ENCODE measurements at regions not wholly inside any gene's neighbourhood (a gene's known extent, or its start where the extent isn't known, plus 50 kb on each side); places are given as distances from the start of the nearest gene placed in this dataset.

- CTCF ChIA-PET: no interaction called here
- intact Hi-C loops (cut with micrococcal nuclease; ENCODE audit: unreplicated experiment): no loop called here
- H3K4me3 Mint-ChIP-seq (ENCODE audit: low read depth, unreplicated experiment): no peak overlapping the region
These were observed 239.8 kb upstream of the SOX9 start for GRCh38 chr17:71881041-71881440.

GRCh38 chr17:71881581-71881980, 239.2 kb upstream of the SOX9 start:
- Mint-ChIP-seq H3K27ac (ENCODE audit: unreplicated experiment) (no peak overlapping the region), H3K4me1 (ENCODE audit: low read depth, unreplicated experiment) (no peaks in the 10 kb centered on the region), H3K4me3 (ENCODE audit: low read depth, unreplicated experiment) (no peak overlapping the region), H3K36me3 (ENCODE audit: insufficient read depth, unreplicated experiment) (no peaks in the 10 kb centered on the region), H3K27me3 (ENCODE audit: unreplicated experiment) (peaks cover 15% of the 10 kb centered on the region), H3K9me3 (ENCODE audit: low read depth, unreplicated experiment) (no peaks in the 10 kb centered on the region)
- no peak for DNase-seq
- no TSS peak for BruUV-seq (replicated peaks)
- intact Hi-C loops (cut with micrococcal nuclease; ENCODE audit: unreplicated experiment): no loop called here
- no peak for TF ChIP-seq CTCF (IDR thresholded peaks at IDR 0.05; ENCODE audit: unreplicated experiment)
- CTCF ChIA-PET: no interaction called here

More at GRCh38 chr17:71881041-71881440, 239.8 kb upstream of the SOX9 start:
- no peaks in the 10 kb centered on the region for H3K9me3 Mint-ChIP-seq (ENCODE audit: low read depth, unreplicated experiment)
- no peaks in the 10 kb centered on the region for H3K4me1 Mint-ChIP-seq (ENCODE audit: low read depth, unreplicated experiment)
- no peaks in the 10 kb centered on the region for H3K36me3 Mint-ChIP-seq (ENCODE audit: insufficient read depth, unreplicated experiment)
- no peak overlapping the region for H3K27ac Mint-ChIP-seq (ENCODE audit: unreplicated experiment)
- no peak for DNase-seq
- H3K27me3 Mint-ChIP-seq (ENCODE audit: unreplicated experiment): peaks cover 15% of the 10 kb centered on the region
- no peak for TF ChIP-seq CTCF (IDR thresholded peaks at IDR 0.05; ENCODE audit: unreplicated experiment)
- no TSS peak for BruUV-seq (replicated peaks)

GRCh38 chr17:71883258-71883657, 237.6 kb upstream of the SOX9 start:
- Mint-ChIP-seq H3K36me3 (ENCODE audit: insufficient read depth, unreplicated experiment) (no peaks in the 10 kb centered on the region), H3K4me3 (ENCODE audit: low read depth, unreplicated experiment) (no peak overlapping the region), H3K27ac (ENCODE audit: unreplicated experiment) (no peak overlapping the region), H3K27me3 (ENCODE audit: unreplicated experiment) (peaks cover 15% of the 10 kb centered on the region), H3K4me1 (ENCODE audit: low read depth, unreplicated experiment) (no peaks in the 10 kb centered on the region), H3K9me3 (ENCODE audit: low read depth, unreplicated experiment) (no peaks in the 10 kb centered on the region)
- CTCF ChIA-PET: no interaction called here
- no peak for DNase-seq
- no peak for TF ChIP-seq CTCF (IDR thresholded peaks at IDR 0.05; ENCODE audit: unreplicated experiment)
- intact Hi-C loops (cut with micrococcal nuclease; ENCODE audit: unreplicated experiment): no loop called here
- no TSS peak for BruUV-seq (replicated peaks)

- BruUV-seq (replicated peaks): no TSS peak
- TF ChIP-seq CTCF (IDR thresholded peaks at IDR 0.05; ENCODE audit: unreplicated experiment): no peak
- H3K27ac Mint-ChIP-seq (ENCODE audit: unreplicated experiment): no peak overlapping the region
- peaks cover 15% of the 10 kb centered on the region for H3K27me3 Mint-ChIP-seq (ENCODE audit: unreplicated experiment)
- no peaks in the 10 kb centered on the region for H3K36me3 Mint-ChIP-seq (ENCODE audit: insufficient read depth, unreplicated experiment)
- CTCF ChIA-PET: no interaction called here
- intact Hi-C loops (cut with micrococcal nuclease; ENCODE audit: unreplicated experiment): no loop called here
- no peaks in the 10 kb centered on the region for H3K4me1 Mint-ChIP-seq (ENCODE audit: low read depth, unreplicated experiment)
- no peak overlapping the region for H3K4me3 Mint-ChIP-seq (ENCODE audit: low read depth, unreplicated experiment)
- DNase-seq: no peak
- H3K9me3 Mint-ChIP-seq (ENCODE audit: low read depth, unreplicated experiment): no peaks in the 10 kb centered on the region
These were observed 237.0 kb upstream of the SOX9 start for GRCh38 chr17:71883845-71884244.

GRCh38 chr17:71885662-71886061, 235.2 kb upstream of the SOX9 start:
- Mint-ChIP-seq H3K36me3 (ENCODE audit: insufficient read depth, unreplicated experiment) (no peaks in the 10 kb centered on the region), H3K4me3 (ENCODE audit: low read depth, unreplicated experiment) (no peak overlapping the region)
- DNase-seq: no peak

More at GRCh38 chr17:71885662-71886061, 235.2 kb upstream of the SOX9 start:
- no peaks in the 10 kb centered on the region for H3K4me1 Mint-ChIP-seq (ENCODE audit: low read depth, unreplicated experiment)
- H3K9me3 Mint-ChIP-seq (ENCODE audit: low read depth, unreplicated experiment): no peaks in the 10 kb centered on the region
- BruUV-seq (replicated peaks): no TSS peak
- intact Hi-C loops (cut with micrococcal nuclease; ENCODE audit: unreplicated experiment): no loop called here
- no peak for TF ChIP-seq CTCF (IDR thresholded peaks at IDR 0.05; ENCODE audit: unreplicated experiment)
- H3K27me3 Mint-ChIP-seq (ENCODE audit: unreplicated experiment): peaks cover 15% of the 10 kb centered on the region
- no peak overlapping the region for H3K27ac Mint-ChIP-seq (ENCODE audit: unreplicated experiment)
- CTCF ChIA-PET: no interaction called here
